HG02973 (cell line): ENCODE measurements at regions not wholly inside any gene's neighbourhood (a gene's known extent, or its start where the extent isn't known, plus 50 kb on each side); places are given as distances from the start of the nearest gene placed in this dataset.

Experiments
- ATAC-seq: cut with Tn5 transposase; IDR thresholded peaks from one replicate; pipeline ENCODE4 v1.9.1; 2021; ENCODE audit warnings: moderate library complexity; ENCODE audit not compliant: unreplicated experiment

- no peak for ATAC-seq
These were observed 56.1 kb upstream of the PMFBP1 start for GRCh38 chr16:72228014-72228413.

GRCh38 chr16:72226136-72226535, 54.2 kb upstream of the PMFBP1 start:
- ATAC-seq = no peak

GRCh38 chr16:72224260-72224768, 52.4 kb upstream of the PMFBP1 start:
- ATAC-seq = no peak

GRCh38 chr16:72222503-72222902, 50.5 kb upstream of the PMFBP1 start:
- ATAC-seq = no peak
